ENCODE measurements at regions not wholly inside any gene's neighbourhood (a gene's known extent, or its start where the extent isn't known, plus 50 kb on each side); places are given as distances from the start of the nearest gene placed in this dataset.
A peak's percentile ranks its signal among the peaks of the same experiment; 100 is the strongest.

- H3K27ac ChIP-seq, result no peak overlapping the region
- WGBS, 2 donors, result 86 to 94% methylated on average over 7 of the region's 7 CpGs
- no peak for DNase-seq
These were observed 117.9 kb upstream of the POU3F3 start for GRCh38 chr2:104736026-104736425.

GRCh38 chr2:104741860-104742259, 112.1 kb upstream of the POU3F3 start:
- no peak for DNase-seq
- Histone ChIP-seq H3K36me3 (no peaks in the 10 kb centered on the region), H3K27ac (no peak overlapping the region), H3K27me3 (no peaks in the 10 kb centered on the region), H3K4me1 (no peaks in the 10 kb centered on the region), H3K4me3 (no peak overlapping the region), H3K9me3 (no peaks in the 10 kb centered on the region)
- no peak for TF ChIP-seq POLR2A (IDR thresholded peaks at IDR 0.05)
- no peak for TF ChIP-seq EP300 (IDR thresholded peaks at IDR 0.05)
- TF ChIP-seq CTCF (IDR thresholded peaks at IDR 0.05), result no peak
- no peak for TF ChIP-seq POLR2AphosphoS5 (IDR thresholded peaks at IDR 0.05)
- 86 to 89% methylated on average over 3 of the region's 3 CpGs for WGBS, 2 donors
- ATAC-seq (ENCODE audit: low FRiP score in 2 of 2), result no peak

More at GRCh38 chr2:104736026-104736425, 117.9 kb upstream of the POU3F3 start:
- H3K4me3 ChIP-seq, result no peak overlapping the region
- ATAC-seq (ENCODE audit: low FRiP score in 2 of 2), result no peak
- no peaks in the 10 kb centered on the region for H3K27me3 ChIP-seq
- peaks cover 0 to 5% (median 0%) of the 10 kb centered on the region in 4 donors for H3K9me3 ChIP-seq
- no peaks in the 10 kb centered on the region for H3K4me1 ChIP-seq
- H3K36me3 ChIP-seq, result no peaks in the 10 kb centered on the region
- TF ChIP-seq POLR2AphosphoS5 (IDR thresholded peaks at IDR 0.05) (no peak), CTCF (IDR thresholded peaks at IDR 0.05) (no peak), EP300 (IDR thresholded peaks at IDR 0.05) (no peak)

- 72 to 83% methylated on average over 6 of the region's 6 CpGs for WGBS, 2 donors
- H3K36me3 ChIP-seq, result no peaks in the 10 kb centered on the region
- H3K27ac ChIP-seq, result no peak overlapping the region
- no peak overlapping the region for H3K4me3 ChIP-seq
- H3K27me3 ChIP-seq, result no peaks in the 10 kb centered on the region
- no peak for ATAC-seq (ENCODE audit: low FRiP score in 2 of 2)
- TF ChIP-seq POLR2AphosphoS5 (IDR thresholded peaks at IDR 0.05) (no peak), POLR2A (IDR thresholded peaks at IDR 0.05) (no peak), CTCF (IDR thresholded peaks at IDR 0.05) (no peak), EP300 (IDR thresholded peaks at IDR 0.05) (no peak)
- no peaks in the 10 kb centered on the region for H3K9me3 ChIP-seq
- H3K4me1 ChIP-seq, result no peaks in the 10 kb centered on the region
- DNase-seq, result no peak
These were observed 109.4 kb upstream of the POU3F3 start for GRCh38 chr2:104744537-104744936.

GRCh38 chr2:104745846-104746245, 108.1 kb upstream of the POU3F3 start:
- Histone ChIP-seq H3K36me3 (no peaks in the 10 kb centered on the region), H3K9me3 (no peaks in the 10 kb centered on the region), H3K4me1 (no peaks in the 10 kb centered on the region), H3K27me3 (no peaks in the 10 kb centered on the region), H3K27ac (no peak overlapping the region), H3K4me3 (no peak overlapping the region)
- TF ChIP-seq POLR2A (IDR thresholded peaks at IDR 0.05) (no peak), EP300 (IDR thresholded peaks at IDR 0.05) (no peak), POLR2AphosphoS5 (IDR thresholded peaks at IDR 0.05) (no peak)
- 61 to 70% methylated on average over 12 to 13 of the region's 13 CpGs for WGBS, 2 donors
- no peak for ATAC-seq (ENCODE audit: low FRiP score in 2 of 2)
- DNase-seq, result peak in 1 of 2 donors; percentile 46

GRCh38 chr2:104746299-104746698, 107.6 kb upstream of the POU3F3 start:
- no peak for TF ChIP-seq POLR2A (IDR thresholded peaks at IDR 0.05)
- TF ChIP-seq EP300 (IDR thresholded peaks at IDR 0.05), result no peak
- no peak for TF ChIP-seq CTCF (IDR thresholded peaks at IDR 0.05)
- no peak for TF ChIP-seq POLR2AphosphoS5 (IDR thresholded peaks at IDR 0.05)
- ATAC-seq (ENCODE audit: low FRiP score in 2 of 2), result no peak

More at GRCh38 chr2:104746299-104746698, 107.6 kb upstream of the POU3F3 start:
- Histone ChIP-seq H3K4me3 (no peak overlapping the region), H3K9me3 (no peaks in the 10 kb centered on the region), H3K4me1 (no peaks in the 10 kb centered on the region), H3K36me3 (no peaks in the 10 kb centered on the region), H3K27me3 (no peaks in the 10 kb centered on the region), H3K27ac (no peak overlapping the region)
- peak in 1 of 2 donors; percentile 36 for DNase-seq
- WGBS, 2 donors, result 81% methylated on average over 8 of the region's 8 CpGs

All from upper lobe of left lung (tissue), 6 donors.